Right lobe of liver (tissue), 4 donors: ENCODE measurements at regions not wholly inside any gene's neighbourhood (a gene's known extent, or its start where the extent isn't known, plus 50 kb on each side); places are given as distances from the start of the nearest gene placed in this dataset.
A peak's percentile ranks its signal among the peaks of the same experiment; 100 is the strongest.

Source experiments
- CTCF ChIP-seq, 4 donors: fragments of 200-600 bp in 3 of 4; fragments of 450-650 bp in 1 of 4; IDR thresholded peaks; one replicate each; pipeline versions ENCODE4 v1.5.1 to v1.8.0; 2016 to 2022; ENCODE audit warnings: antibody characterized with exemption in 4 of 4, mild to moderate bottlenecking in 2 of 4
- POLR2A ChIP-seq: fragments of 450-650 bp; IDR thresholded peaks from one replicate; pipeline ENCODE4 v1.6.1; 2017; ENCODE audit warnings: antibody characterized with exemption, mild to moderate bottlenecking
- donor health status: DM: no; HTN: no; CAD: no.
- donor health status: DM: no; HTN: no; CAD: no.
- donor health status: DM: no; HTN: yes; CAD: no.

- TF ChIP-seq CTCF (IDR thresholded peaks at IDR 0.05) (peak; percentile 42 to 68 (median 52)), POLR2A (no peak)
These were observed 83.9 kb downstream of the SOD2 start for GRCh38 chr6:159608961-159609651.
